ENCODE measurements at regions not wholly inside any gene's neighbourhood (a gene's known extent, or its start where the extent isn't known, plus 50 kb on each side); places are given as distances from the start of the nearest gene placed in this dataset.

DNA sequence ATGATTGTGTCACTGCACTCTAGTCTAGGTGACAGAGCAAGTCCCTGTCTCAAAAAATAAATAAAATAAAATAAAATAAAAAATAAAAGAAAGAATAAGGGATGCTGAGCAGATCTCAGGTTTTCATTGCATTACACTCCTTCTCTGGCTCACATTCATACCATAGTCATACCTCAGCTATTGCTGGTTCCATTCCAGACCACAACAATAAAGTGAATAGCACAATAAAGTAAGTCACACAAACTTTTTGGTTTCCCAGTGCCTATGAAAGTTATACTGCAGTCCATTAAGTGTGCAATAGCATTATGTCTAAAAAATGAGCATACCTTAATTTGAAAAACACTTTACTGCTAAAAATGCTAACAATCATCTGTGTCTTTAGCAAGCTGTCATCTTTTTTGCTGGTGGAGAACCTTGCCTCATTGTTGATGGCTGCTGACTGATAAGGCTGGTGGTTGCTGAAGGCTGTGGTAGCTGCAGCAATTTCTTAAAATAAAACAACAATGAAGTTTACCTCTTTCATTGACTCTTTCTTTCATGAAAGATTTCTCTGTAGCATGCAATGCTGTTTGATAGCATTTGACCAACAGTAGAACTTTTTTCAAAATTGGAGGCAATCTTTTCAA, 415.7 kb downstream of the ZNF608 start:
- BruUV-seq (replicated peaks): no TSS peak
- no peaks in the 10 kb centered on the region for H3K4me1 ChIP-seq (ENCODE audit: control insufficient read depth, extremely low read depth, insufficient read depth, low read length)
- CTCF ChIA-PET: no interaction called here
- no peaks in the 10 kb centered on the region for H3K79me2 ChIP-seq (ENCODE audit: control insufficient read depth, insufficient read depth, low read length)
- H3K9ac ChIP-seq (replicated peaks; ENCODE audit: extremely low read depth, insufficient read depth, low read length): no peak overlapping the region
- H3K9me1 ChIP-seq (replicated peaks; ENCODE audit: control insufficient read depth, extremely low read depth, insufficient read depth, low read length): no peaks in the 10 kb centered on the region
- FAIRE-seq (no peak), DNase-seq (ENCODE audit: low read depth, low spot score) (no peak)
- no peaks in the 10 kb centered on the region for H4K20me1 ChIP-seq (replicated peaks; ENCODE audit: control insufficient read depth, extremely low read depth, insufficient read depth, low read length)
- H3K9me3 ChIP-seq (replicated peaks; ENCODE audit: control insufficient read depth, insufficient read depth, low read length): no peaks in the 10 kb centered on the region
- no peak overlapping the region for H3K27ac ChIP-seq (ENCODE audit: insufficient read depth, low read depth, low read length)
- H3K27me3 ChIP-seq (ENCODE audit: control insufficient read depth in 2 of 2, insufficient read depth in 2 of 2, low read length in 2 of 2): no peaks in the 10 kb centered on the region
- dilution Hi-C loops (cut with MboI; ENCODE audit: extremely low pct_ligation_motif_present, low sequenced_read_pairs): no loop called here
- intact Hi-C loops (cut with micrococcal nuclease): no loop called here
- no peak overlapping the region for H3K4me2 ChIP-seq (ENCODE audit: insufficient read depth, low read length)
- H3K4me3 ChIP-seq (replicated peaks in 1 of 3; ENCODE audit: insufficient read depth in 1 of 3, low read depth in 1 of 3, low read length in 3 of 3): no peak overlapping the region
- POLR2A ChIA-PET: no interaction called here
- H3K36me3 ChIP-seq (ENCODE audit: control insufficient read depth in 2 of 2, extremely low read depth in 1 of 2, insufficient read depth in 2 of 2, low read length in 2 of 2): no peaks in the 10 kb centered on the region
- TF ChIP-seq POLR2A (IDR thresholded peaks at IDR 0.05; ENCODE audit: low read depth, low read length) (no peak), GATA2 (IDR thresholded peaks at IDR 0.05; ENCODE audit: insufficient read depth, insufficient read length, low read depth, low read length) (no peak), POLR2AphosphoS5 (IDR thresholded peaks at IDR 0.05; ENCODE audit: insufficient read depth, low read depth, low read length) (no peak), FOS (IDR thresholded peaks at IDR 0.05; ENCODE audit: borderline replicate concordance, insufficient read depth, low read length) (no peak), CTCF (IDR thresholded peaks at IDR 0.05; ENCODE audit: extremely low read depth in 1 of 2, insufficient read depth in 1 of 2, low read depth in 1 of 2, low read length in 2 of 2) (no peak), MYC (IDR thresholded peaks at IDR 0.05; ENCODE audit: low read depth, low read length) (no peak), EZH2 (IDR thresholded peaks at IDR 0.05; ENCODE audit: borderline replicate concordance, low read depth, low read length, severe bottlenecking) (no peak), JUN (IDR thresholded peaks at IDR 0.05; ENCODE audit: borderline replicate concordance, insufficient read depth, insufficient read length, low read depth) (no peak)
- TF ChIP-seq, protein P1, sequence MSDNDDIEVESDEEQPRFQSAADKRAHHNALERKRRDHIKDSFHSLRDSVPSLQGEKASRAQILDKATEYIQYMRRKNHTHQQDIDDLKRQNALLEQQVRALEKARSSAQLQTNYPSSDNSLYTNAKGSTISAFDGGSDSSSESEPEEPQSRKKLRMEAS (IDR thresholded peaks at IDR 0.05; ENCODE audit: insufficient read depth, insufficient read length): no peak
- no peak overlapping the region for H2AFZ ChIP-seq (ENCODE audit: low read depth, low read length)

Measured in endothelial cell of umbilical vein (primary cell).